Hepatocyte (in vitro differentiated cells): ENCODE measurements at regions not wholly inside any gene's neighbourhood (a gene's known extent, or its start where the extent isn't known, plus 50 kb on each side); places are given as distances from the start of the nearest gene placed in this dataset.

Experiments used
- DNase-seq: peaks from one replicate; pipeline ENCODE4 v3.0.0-alpha.2; 2016; ENCODE audit warnings: low spot score
- H2AFZ ChIP-seq: fragments of 200-600 bp; sonication (generic); 2 replicates; pipeline ENCODE4 v1.6.0; 2016; ENCODE audit warnings: antibody characterized with exemption, mild to moderate bottlenecking
- H3K27ac ChIP-seq: fragments of 200-600 bp; sonication (generic); 2 replicates; pipeline ENCODE4 v1.5.1; 2016; ENCODE audit warnings: mild to moderate bottlenecking
- H3K27me3 ChIP-seq: fragments of 200-600 bp; sonication (generic); 2 replicates; pipeline ENCODE4 v1.6.1; 2016
- H3K36me3 ChIP-seq: fragments of 200-600 bp; sonication (generic); replicated peaks from 2 replicates; pipeline ENCODE4 v1.5.1; 2016; ENCODE audit warnings: low read depth; ENCODE audit not compliant: insufficient read depth
- H3K4me1 ChIP-seq: fragments of 200-600 bp; sonication (generic); 2 replicates; pipeline ENCODE4 v1.5.1; 2016; ENCODE audit warnings: mild to moderate bottlenecking, moderate library complexity; ENCODE audit not compliant: insufficient read depth
- H3K4me2 ChIP-seq: fragments of 200-600 bp; sonication (generic); 2 replicates; pipeline ENCODE4 v1.6.0; 2016
- H3K4me3 ChIP-seq: fragments of 200-600 bp; sonication (generic); 2 replicates; pipeline ENCODE4 v1.5.1; 2016; ENCODE audit warnings: mild to moderate bottlenecking
- H3K79me2 ChIP-seq: fragments of 200-600 bp; sonication (generic); 2 replicates; pipeline ENCODE4 v1.6.0; 2017; ENCODE audit warnings: mild to moderate bottlenecking
- H3K9me2 ChIP-seq: fragments of 200-600 bp; sonication (generic); replicated peaks from 2 replicates; pipeline ENCODE4 v1.6.0; 2017; ENCODE audit warnings: mild to moderate bottlenecking; ENCODE audit not compliant: insufficient read depth
- H3K9me3 ChIP-seq: fragments of 200-600 bp; sonication (generic); 2 replicates; pipeline ENCODE4 v1.5.1; 2016; ENCODE audit warnings: low read depth, mild to moderate bottlenecking
- H4K20me1 ChIP-seq: fragments of 200-600 bp; sonication (generic); 2 replicates; pipeline ENCODE4 v1.6.0; 2016; ENCODE audit warnings: mild to moderate bottlenecking; ENCODE audit not compliant: insufficient read depth, poor library complexity, severe bottlenecking
- CTCF ChIP-seq: fragments of 200-600 bp; sonication (generic); IDR thresholded peaks from 2 replicates; pipeline ENCODE4 v1.5.1; 2016; ENCODE audit warnings: antibody characterized with exemption, mild to moderate bottlenecking; ENCODE audit not compliant: poor library complexity
- EZH2 ChIP-seq: fragments of 200-600 bp; sonication (generic); IDR thresholded peaks from 2 replicates; pipeline ENCODE4 v1.6.1; 2016; ENCODE audit warnings: antibody characterized with exemption, mild to moderate bottlenecking, borderline replicate concordance
- EZH2phosphoT487 ChIP-seq: fragments of 200-600 bp; sonication (generic); IDR thresholded peaks from one replicate; pipeline ENCODE4 v1.6.1; 2018; ENCODE audit warnings: antibody characterized with exemption, mild to moderate bottlenecking, low read depth, moderate library complexity; ENCODE audit not compliant: unreplicated experiment, severe bottlenecking
- WGBS: methylation state at CpG from one replicate; pipeline ENCODE4 v1.1.6; 2016; ENCODE audit warnings: low lambda C conversion rate; ENCODE audit errors: missing lambda C conversion rate; 5-methylcytosine and 5-hydroxymethylcytosine counted together

- Histone ChIP-seq H3K4me2 (no peak overlapping the region), H3K9me2 (no peaks in the 10 kb centered on the region), H3K27me3 (no peaks in the 10 kb centered on the region), H3K4me1 (no peaks in the 10 kb centered on the region), H3K36me3 (no peaks in the 10 kb centered on the region), H4K20me1 (no peaks in the 10 kb centered on the region), H3K9me3 (no peaks in the 10 kb centered on the region), H3K27ac (no peak overlapping the region), H3K4me3 (no peak overlapping the region), H3K79me2 (no peaks in the 10 kb centered on the region), H2AFZ (no peak overlapping the region)
- WGBS = 100% methylated on average over 1 of the region's 1 CpG
- no peak for DNase-seq
- TF ChIP-seq EZH2phosphoT487 (no peak), EZH2 (no peak), CTCF (no peak)
Observed at GRCh38 chr7:69012149-69012548, 586.1 kb upstream of the AUTS2 start.

- H3K9me3 ChIP-seq = no peaks in the 10 kb centered on the region
- H3K4me1 ChIP-seq = no peaks in the 10 kb centered on the region
- H3K27ac ChIP-seq = no peak overlapping the region
- no peak overlapping the region for H3K4me3 ChIP-seq
- H4K20me1 ChIP-seq = no peaks in the 10 kb centered on the region
- no peak overlapping the region for H3K4me2 ChIP-seq
- TF ChIP-seq EZH2phosphoT487 (no peak), EZH2 (no peak), CTCF (no peak)
- no peak for DNase-seq
- no peaks in the 10 kb centered on the region for H3K79me2 ChIP-seq
- H3K9me2 ChIP-seq = no peaks in the 10 kb centered on the region
- no peaks in the 10 kb centered on the region for H3K36me3 ChIP-seq
- WGBS = 90% methylated on average over 3 of the region's 3 CpGs
- no peaks in the 10 kb centered on the region for H3K27me3 ChIP-seq
- H2AFZ ChIP-seq = no peak overlapping the region
Observed at GRCh38 chr7:69017208-69017607, 581.1 kb upstream of the AUTS2 start.

DNA sequence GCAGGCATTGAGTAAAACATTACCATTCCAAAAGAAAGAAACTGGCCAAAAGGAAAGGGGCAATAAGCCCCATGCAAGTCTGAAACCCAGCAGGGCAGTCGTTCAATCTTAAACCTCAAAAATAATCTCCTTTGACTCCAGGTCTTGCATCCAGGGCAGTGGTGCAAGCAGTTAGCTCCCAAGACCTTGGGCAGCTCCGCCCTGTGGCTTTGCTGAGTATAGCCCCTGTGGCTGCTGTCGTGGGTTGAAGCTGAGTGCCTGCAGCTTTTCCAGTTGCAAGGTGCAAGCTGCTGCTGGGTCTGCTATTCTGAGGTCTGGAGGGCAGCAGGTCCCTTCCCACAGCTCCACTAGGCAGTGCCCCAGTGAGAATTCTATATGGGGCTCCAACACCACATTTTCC is 580.1 kb upstream of the AUTS2 start:
- Histone ChIP-seq H3K27me3 (no peaks in the 10 kb centered on the region), H3K9me3 (no peaks in the 10 kb centered on the region), H4K20me1 (no peaks in the 10 kb centered on the region), H3K4me2 (no peak overlapping the region), H3K36me3 (no peaks in the 10 kb centered on the region), H3K79me2 (no peaks in the 10 kb centered on the region), H3K4me1 (no peaks in the 10 kb centered on the region), H3K27ac (no peak overlapping the region), H2AFZ (no peak overlapping the region), H3K4me3 (no peak overlapping the region), H3K9me2 (no peaks in the 10 kb centered on the region)
- DNase-seq = no peak
- 50% methylated on average over 3 of the region's 3 CpGs for WGBS
- TF ChIP-seq EZH2phosphoT487 (no peak), CTCF (no peak), EZH2 (no peak)

DNA sequence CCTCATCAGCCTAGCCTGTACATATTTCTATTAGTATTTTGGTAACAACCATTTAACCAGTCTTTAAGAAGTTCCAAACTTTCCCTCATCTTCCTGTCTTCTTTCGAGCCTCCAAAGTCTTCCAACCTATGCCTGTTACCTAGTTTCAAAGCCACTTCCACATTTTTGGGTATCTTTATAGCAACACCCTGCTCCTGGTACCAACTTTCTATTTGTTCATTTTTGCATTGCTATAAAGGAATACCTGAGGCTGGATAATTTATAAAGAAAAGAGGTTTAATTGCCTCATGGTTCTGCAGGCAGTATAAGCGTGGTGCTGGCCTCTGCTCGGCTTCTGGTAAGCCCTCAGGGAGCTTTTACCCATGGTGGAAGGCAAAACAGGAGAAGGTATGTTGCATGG is 578.8 kb upstream of the AUTS2 start:
- H3K9me3 ChIP-seq = no peaks in the 10 kb centered on the region
- DNase-seq = no peak
- H3K27ac ChIP-seq = no peak overlapping the region
- no peaks in the 10 kb centered on the region for H3K27me3 ChIP-seq
- no peaks in the 10 kb centered on the region for H4K20me1 ChIP-seq
- no peak overlapping the region for H2AFZ ChIP-seq
- H3K4me3 ChIP-seq = no peak overlapping the region
- no peaks in the 10 kb centered on the region for H3K4me1 ChIP-seq
- WGBS = 79% methylated on average over 3 of the region's 3 CpGs
- TF ChIP-seq EZH2 = no peak
- H3K9me2 ChIP-seq = no peaks in the 10 kb centered on the region
- H3K36me3 ChIP-seq = no peaks in the 10 kb centered on the region
- H3K4me2 ChIP-seq = no peak overlapping the region
- H3K79me2 ChIP-seq = no peaks in the 10 kb centered on the region
